ENCODE measurements at regions not wholly inside any gene's neighbourhood (a gene's known extent, or its start where the extent isn't known, plus 50 kb on each side); places are given as distances from the start of the nearest gene placed in this dataset.
A peak's percentile ranks its signal among the peaks of the same experiment; 100 is the strongest.

GRCh38 chr5:67434466-67434865, 237.9 kb upstream of the CD180 start:
- no peak for DNase-seq

- DNase-seq, result no peak
Observed at GRCh38 chr5:67432606-67433005, 236.0 kb upstream of the CD180 start.

GRCh38 chr5:67431191-67431590, 234.6 kb upstream of the CD180 start:
- DNase-seq, result no peak

- no peak for DNase-seq
Observed at GRCh38 chr5:67427850-67428298, 231.3 kb upstream of the CD180 start.

DNA sequence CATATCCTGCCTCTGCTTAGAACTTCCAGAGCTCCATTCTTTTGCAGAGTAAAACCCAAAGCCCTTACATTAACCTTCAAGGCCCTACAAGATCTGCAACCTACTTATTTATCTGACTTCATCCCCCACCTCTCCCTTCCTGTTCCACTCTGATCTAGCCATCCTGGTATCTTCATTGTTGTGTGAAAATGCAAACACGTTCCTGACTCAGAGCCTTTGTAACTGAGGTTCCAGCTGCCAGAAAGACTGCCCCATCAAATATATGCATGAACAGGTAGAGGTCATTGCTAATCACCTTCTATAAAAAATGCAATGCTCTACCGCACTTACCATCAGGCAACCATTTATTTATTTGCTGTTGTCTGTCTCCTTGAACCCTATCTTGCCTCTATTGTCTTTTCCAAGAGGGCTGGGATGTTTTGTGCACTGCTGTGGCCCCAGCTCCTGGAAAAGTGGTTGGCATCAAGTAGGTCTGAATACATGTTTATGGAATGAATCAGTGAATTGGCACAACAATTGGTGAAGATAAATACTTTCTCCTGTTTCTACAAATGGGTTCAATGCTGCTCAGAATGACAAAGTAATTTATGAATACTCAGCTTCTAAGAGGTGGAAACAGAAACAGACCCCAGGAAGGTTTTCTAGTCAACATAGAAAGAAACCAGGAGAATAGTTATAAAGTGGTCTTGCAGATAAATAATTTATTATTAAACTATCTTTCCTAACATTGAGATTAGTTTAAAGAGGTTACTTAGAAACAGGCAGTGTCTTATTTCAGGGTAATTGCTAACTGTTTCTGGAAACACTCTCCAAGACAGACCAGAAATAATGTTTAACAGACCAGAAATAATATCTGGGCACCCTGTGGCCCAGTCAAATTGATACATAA, 230.6 kb upstream of the CD180 start:
- DNase-seq, result peak; percentile 5

DNA sequence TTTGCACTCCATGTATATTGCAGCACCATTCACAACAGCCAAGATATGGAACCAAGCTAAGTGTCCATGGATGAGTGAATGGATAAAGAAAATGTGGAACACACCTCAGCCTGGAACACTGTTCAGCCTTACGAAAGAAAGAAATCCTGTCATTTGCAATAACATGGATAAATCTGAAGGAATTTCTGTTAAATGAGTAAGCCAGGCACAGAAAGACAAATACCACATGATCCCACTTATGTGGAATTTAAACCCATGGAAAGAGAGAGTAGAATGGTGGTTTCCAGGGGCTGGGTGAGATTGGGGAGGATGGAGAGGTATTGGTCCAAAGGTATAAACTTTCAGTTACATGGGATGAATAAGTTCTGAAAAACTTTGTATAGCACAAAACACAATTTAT, 228.9 kb upstream of the CD180 start:
- no peak for DNase-seq

GRCh38 chr5:67417839-67418238, 221.2 kb upstream of the CD180 start:
- no peak for DNase-seq

DNA sequence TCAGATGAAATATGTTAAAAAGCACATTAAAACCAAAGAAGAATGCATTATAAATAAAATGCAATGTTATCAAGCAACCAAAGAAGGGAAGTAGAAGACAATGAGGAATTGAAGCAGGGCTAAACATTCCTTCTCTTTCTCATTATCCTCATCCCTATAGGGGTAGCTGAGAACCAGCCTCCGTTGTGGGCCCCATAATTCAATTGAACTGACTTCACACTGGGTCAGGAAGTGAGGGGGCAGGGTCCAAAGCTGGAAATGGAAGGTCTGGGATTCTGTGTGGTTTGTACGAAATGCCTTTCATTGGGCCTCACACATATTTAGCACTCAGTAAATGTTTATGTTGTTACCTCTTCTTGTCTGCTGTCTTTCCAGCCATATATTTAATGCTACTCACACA, 220.4 kb upstream of the CD180 start:
- no peak for DNase-seq

- no peak for DNase-seq
Observed at GRCh38 chr5:67416133-67416937, 219.7 kb upstream of the CD180 start.

DNA sequence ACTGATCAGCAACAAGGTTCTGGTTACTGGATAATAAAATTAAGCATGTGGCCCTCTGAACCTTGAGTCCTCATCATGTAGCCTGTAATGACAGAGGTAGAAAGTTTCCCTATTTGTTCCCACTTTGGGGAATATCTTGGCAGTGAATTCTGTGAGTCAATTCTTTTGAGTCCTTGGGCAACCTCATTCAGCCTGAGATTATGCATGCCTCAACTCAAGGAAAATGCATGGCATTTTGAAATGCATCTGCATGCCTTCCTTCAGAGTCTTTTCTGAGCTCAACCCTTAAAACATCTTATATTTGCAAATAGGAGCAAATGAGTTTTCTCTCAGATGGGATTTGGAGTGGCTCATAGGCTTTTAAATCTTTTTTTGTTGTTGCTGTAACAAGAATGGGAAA, 218.1 kb upstream of the CD180 start:
- DNase-seq, result no peak

- DNase-seq, result no peak
Observed at GRCh38 chr5:67413721-67414120, 217.1 kb upstream of the CD180 start.

- DNase-seq, result no peak
Observed at GRCh38 chr5:67409126-67409777, 212.7 kb upstream of the CD180 start.

- no peak for DNase-seq
Observed at GRCh38 chr5:67407979-67408378, 211.4 kb upstream of the CD180 start.

DNA sequence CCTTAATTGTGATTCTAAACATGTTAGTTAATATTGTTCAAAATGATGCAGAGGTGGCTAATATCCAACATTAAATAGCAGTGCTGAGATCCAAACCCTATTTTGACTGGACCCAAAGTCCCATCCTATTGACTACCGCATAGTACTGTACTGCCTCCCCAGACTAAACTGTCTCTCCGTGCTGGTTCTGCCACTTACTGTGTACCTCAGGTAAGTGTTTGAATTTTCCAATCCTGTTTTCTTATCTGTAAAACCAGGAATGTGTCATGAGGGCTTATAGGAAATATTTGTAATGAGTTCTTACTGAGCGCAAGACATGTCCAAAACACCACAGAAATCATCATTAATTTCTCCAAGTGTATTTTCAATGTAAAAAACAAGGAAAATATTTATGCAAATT, 209.2 kb upstream of the CD180 start:
- no peak for DNase-seq

DNA sequence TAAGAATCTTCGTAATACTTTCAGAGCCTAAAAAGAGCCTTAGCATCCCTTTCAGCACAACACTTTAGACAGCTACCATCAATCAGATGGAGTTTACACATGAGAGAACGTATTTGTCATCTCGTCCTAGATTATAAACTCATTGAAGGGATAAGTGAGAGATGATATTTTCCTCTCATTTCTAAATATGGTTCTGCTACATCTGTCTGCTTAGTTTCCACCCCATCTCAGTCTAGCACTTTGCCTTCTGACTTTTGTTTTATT, 208.4 kb upstream of the CD180 start:
- no peak for DNase-seq

- DNase-seq, result peak; percentile 25
Observed at GRCh38 chr5:67404256-67405100, 207.9 kb upstream of the CD180 start.

DNA sequence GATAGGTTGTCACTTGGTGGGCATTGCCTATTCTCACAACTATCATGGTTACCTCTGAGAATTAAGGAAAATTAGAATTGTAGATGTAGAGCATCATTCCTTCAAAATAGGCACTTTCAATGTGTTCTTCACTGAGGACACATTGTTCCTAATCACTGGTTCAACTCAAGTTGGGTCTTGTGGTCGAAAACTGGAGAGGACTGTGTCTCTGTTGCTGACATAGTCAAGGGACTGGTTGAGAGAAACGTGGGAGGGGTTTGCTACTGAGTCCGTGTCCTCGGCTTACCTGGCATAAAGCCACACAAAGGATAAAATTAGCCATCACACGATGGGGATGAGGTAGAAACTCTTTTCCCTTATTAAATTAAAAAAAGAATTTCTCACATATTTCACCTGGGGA, 205.9 kb upstream of the CD180 start:
- DNase-seq, result no peak

DNA sequence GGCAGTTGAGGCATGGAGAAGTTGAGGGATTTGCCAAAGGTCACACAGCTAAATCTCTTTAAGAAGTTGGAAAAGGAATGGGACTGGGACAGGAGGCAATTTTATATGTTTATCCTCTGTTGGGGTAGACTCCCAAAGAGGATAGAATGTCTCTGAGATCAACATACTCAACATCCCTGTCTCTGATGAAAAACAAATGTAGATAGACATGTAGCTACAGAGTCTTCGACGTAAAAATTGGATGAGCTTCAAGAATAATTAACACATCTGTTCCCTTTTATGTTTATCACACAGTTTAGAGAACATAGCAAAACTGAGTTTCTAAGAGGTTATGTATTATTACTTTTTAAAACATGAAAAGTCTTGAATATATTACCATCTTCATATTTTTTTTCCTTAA, 204.6 kb upstream of the CD180 start:
- DNase-seq, result no peak

DNA sequence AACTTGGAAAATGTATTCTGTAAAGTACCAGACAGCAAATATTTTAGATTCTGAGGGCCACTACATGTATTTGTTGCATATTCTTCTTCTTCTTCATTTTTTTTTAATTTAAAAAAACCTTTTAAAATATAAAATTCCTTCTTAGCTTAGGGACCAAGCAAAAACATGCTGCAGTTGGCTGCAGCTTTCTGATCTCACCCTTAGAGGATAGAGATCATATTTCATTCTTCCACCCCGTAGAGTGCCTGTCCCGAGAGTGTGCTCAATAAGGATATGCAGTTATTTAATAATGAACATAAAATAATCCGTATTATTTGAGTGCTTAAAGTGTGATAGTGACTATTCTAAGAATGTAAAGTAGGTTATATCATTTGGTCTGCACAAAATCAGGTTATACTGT, 204.2 kb upstream of the CD180 start:
- DNase-seq, result no peak

GRCh38 chr5:67395790-67396418, 199.3 kb upstream of the CD180 start:
- no peak for DNase-seq

GRCh38 chr5:67393211-67393610, 196.6 kb upstream of the CD180 start:
- DNase-seq, result peak; percentile 26

GRCh38 chr5:67390935-67391334, 194.3 kb upstream of the CD180 start:
- DNase-seq, result no peak
